AG09309 (cell line): ENCODE measurements at regions not wholly inside any gene's neighbourhood (a gene's known extent, or its start where the extent isn't known, plus 50 kb on each side); places are given as distances from the start of the nearest gene placed in this dataset.
"Not testable (repeated sequence)": the region's sequence is repeated elsewhere in the genome, so short reads cannot be mapped to it uniquely, and the experiment has no call there.

Experiments
- DNase-seq: peaks from one replicate; pipeline ENCODE4 v3.0.0-alpha.2; 2010; ENCODE audit warnings: low read depth
- H3K4me3 ChIP-seq: 2 replicates; pipeline ENCODE4 v1.5.1; 2011; ENCODE audit warnings: mild to moderate bottlenecking, low read depth, low read length, moderate library complexity; ENCODE audit not compliant: control insufficient read depth
- CTCF ChIP-seq: IDR thresholded peaks from 2 replicates; pipeline ENCODE4 v1.5.1; 2011; ENCODE audit warnings: mild to moderate bottlenecking, low read depth, low read length, inconsistent platforms; ENCODE audit not compliant: insufficient read depth, control insufficient read depth; ENCODE audit errors: missing control alignments

- no peak overlapping the region for H3K4me3 ChIP-seq
- no peak for DNase-seq
- no peak for TF ChIP-seq CTCF
Observed at GRCh38 chrX:35289952-35290351, 347.4 kb downstream of the FAM47B start.

GRCh38 chrX:35291013-35291412 lies 348.4 kb downstream of the FAM47B start:
- no peak overlapping the region for H3K4me3 ChIP-seq
- DNase-seq: no peak
- no peak for TF ChIP-seq CTCF

GRCh38 chrX:35292522-35292921 lies 349.9 kb downstream of the FAM47B start:
- no peak overlapping the region for H3K4me3 ChIP-seq
- no peak for DNase-seq
- no peak for TF ChIP-seq CTCF

DNA sequence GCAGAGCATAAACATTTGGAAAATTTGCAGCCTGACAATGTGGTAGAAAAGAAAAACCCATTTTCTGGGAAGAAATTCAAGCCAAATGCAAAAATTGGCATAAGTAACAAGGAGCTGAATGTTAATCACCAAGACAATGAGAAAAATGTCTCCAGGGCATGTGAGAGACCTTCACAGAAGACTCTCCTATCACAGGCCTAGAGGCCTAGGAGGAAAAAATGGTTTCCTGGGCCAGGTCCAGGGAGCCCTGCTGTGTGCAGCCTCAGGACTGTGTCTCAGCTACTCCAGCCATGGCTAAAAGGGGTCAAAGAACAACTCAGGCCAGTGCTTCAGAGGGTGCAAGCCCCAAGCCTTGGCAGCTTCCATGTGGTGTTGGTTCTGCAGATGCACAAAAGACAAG lies 362.4 kb downstream of the FAM47B start:
- not testable (repeated sequence) for DNase-seq, H3K4me3 ChIP-seq

- TF ChIP-seq CTCF: no peak
- no peak for DNase-seq
- no peak overlapping the region for H3K4me3 ChIP-seq
Observed at GRCh38 chrX:35339796-35340195, 397.2 kb downstream of the FAM47B start.

DNA sequence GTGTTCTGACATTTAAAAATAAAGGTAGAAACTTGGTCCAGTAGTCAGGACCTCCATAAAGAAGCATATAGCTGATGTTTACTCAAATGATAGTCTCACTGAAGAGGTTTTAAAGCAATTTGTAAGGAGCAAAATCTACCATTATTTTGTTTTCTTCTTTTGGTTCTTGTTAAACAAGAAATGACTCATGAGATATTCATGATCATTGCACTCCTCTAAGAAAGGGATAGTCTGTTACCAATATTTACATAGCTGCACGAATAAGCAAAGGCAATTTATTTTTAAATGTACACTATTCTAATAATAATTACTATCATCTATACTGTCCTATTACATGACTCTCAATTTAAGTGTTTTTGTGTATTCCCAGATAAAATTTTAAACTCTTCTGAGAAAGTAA lies 397.9 kb downstream of the FAM47B start:
- no peak overlapping the region for H3K4me3 ChIP-seq
- no peak for DNase-seq
- no peak for TF ChIP-seq CTCF

- DNase-seq: no peak
- no peak overlapping the region for H3K4me3 ChIP-seq
- no peak for TF ChIP-seq CTCF
Observed at GRCh38 chrX:35351212-35351611, 408.6 kb downstream of the FAM47B start.
